PC-9 (cell line): ENCODE measurements at regions not wholly inside any gene's neighbourhood (a gene's known extent, or its start where the extent isn't known, plus 50 kb on each side); places are given as distances from the start of the nearest gene placed in this dataset.

ENCODE experiments used
- EZH2 ChIP-seq: fragments of 200-600 bp; sonication (generic); IDR thresholded peaks from 2 replicates; pipeline ENCODE4 v1.8.0; 2017; ENCODE audit warnings: antibody characterized with exemption, low read depth
- TF ChIP-seq, protein P1 (sequence below): fragments of 200-600 bp; sonication (generic); conservative IDR thresholded peaks from 2 replicates; pipeline ENCODE4 v1.6.1; 2017; ENCODE audit warnings: mixed run types, antibody characterized with exemption, mild to moderate bottlenecking, moderate library complexity

GRCh38 chr2:64809216-64809615 is 155.5 kb upstream of the SERTAD2 start:
- TF ChIP-seq, protein P1, sequence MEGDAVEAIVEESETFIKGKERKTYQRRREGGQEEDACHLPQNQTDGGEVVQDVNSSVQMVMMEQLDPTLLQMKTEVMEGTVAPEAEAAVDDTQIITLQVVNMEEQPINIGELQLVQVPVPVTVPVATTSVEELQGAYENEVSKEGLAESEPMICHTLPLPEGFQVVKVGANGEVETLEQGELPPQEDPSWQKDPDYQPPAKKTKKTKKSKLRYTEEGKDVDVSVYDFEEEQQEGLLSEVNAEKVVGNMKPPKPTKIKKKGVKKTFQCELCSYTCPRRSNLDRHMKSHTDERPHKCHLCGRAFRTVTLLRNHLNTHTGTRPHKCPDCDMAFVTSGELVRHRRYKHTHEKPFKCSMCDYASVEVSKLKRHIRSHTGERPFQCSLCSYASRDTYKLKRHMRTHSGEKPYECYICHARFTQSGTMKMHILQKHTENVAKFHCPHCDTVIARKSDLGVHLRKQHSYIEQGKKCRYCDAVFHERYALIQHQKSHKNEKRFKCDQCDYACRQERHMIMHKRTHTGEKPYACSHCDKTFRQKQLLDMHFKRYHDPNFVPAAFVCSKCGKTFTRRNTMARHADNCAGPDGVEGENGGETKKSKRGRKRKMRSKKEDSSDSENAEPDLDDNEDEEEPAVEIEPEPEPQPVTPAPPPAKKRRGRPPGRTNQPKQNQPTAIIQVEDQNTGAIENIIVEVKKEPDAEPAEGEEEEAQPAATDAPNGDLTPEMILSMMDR = no peak
- TF ChIP-seq EZH2 = no peak
